ENCODE measurements at regions not wholly inside any gene's neighbourhood (a gene's known extent, or its start where the extent isn't known, plus 50 kb on each side); places are given as distances from the start of the nearest gene placed in this dataset.

GRCh38 chr4:33882246-33882990 lies 2361.9 kb downstream of the ARAP2 start:
- TF ChIP-seq CTCF (IDR thresholded peaks at IDR 0.05) (no peak), ZFX (IDR thresholded peaks at IDR 0.05; ENCODE audit: borderline replicate concordance) (no peak)

All from 22Rv1 (cell line).